ENCODE measurements at regions not wholly inside any gene's neighbourhood (a gene's known extent, or its start where the extent isn't known, plus 50 kb on each side); places are given as distances from the start of the nearest gene placed in this dataset.
"Not testable (repeated sequence)": the region's sequence is repeated elsewhere in the genome, so short reads cannot be mapped to it uniquely, and the experiment has no call there.

GRCh38 chr5:2569176-2569575, 182.3 kb downstream of the IRX2 start:
- no peak for DNase-seq

GRCh38 chr5:2566284-2566683, 185.2 kb downstream of the IRX2 start:
- DNase-seq, result no peak

- no peak for DNase-seq
These were observed 186.3 kb downstream of the IRX2 start for GRCh38 chr5:2565147-2565546.

- DNase-seq, result no peak
These were observed 188.4 kb downstream of the IRX2 start for GRCh38 chr5:2563046-2563445.

- DNase-seq, result no peak
These were observed 189.4 kb downstream of the IRX2 start for GRCh38 chr5:2562036-2562435.

GRCh38 chr5:2560435-2560834, 191.0 kb downstream of the IRX2 start:
- no peak for DNase-seq

- DNase-seq, result no peak
These were observed 194.0 kb downstream of the IRX2 start for GRCh38 chr5:2557435-2557834.

GRCh38 chr5:2556375-2556966, 195.0 kb downstream of the IRX2 start:
- DNase-seq, result no peak

- no peak for DNase-seq
These were observed 197.9 kb downstream of the IRX2 start for GRCh38 chr5:2553611-2554010.

GRCh38 chr5:2550509-2550908, 201.0 kb downstream of the IRX2 start:
- no peak for DNase-seq

- no peak for DNase-seq
These were observed 201.6 kb downstream of the IRX2 start for GRCh38 chr5:2549900-2550299.

- no peak for DNase-seq
These were observed 202.1 kb downstream of the IRX2 start for GRCh38 chr5:2549354-2549753.

GRCh38 chr5:2546938-2547337, 204.5 kb downstream of the IRX2 start:
- DNase-seq, result no peak

GRCh38 chr5:2544003-2544402, 207.5 kb downstream of the IRX2 start:
- no peak for DNase-seq

- no peak for DNase-seq
These were observed 208.7 kb downstream of the IRX2 start for GRCh38 chr5:2542821-2543220.

- DNase-seq, result no peak
These were observed 209.5 kb downstream of the IRX2 start for GRCh38 chr5:2542026-2542425.

- no peak for DNase-seq
These were observed 213.3 kb downstream of the IRX2 start for GRCh38 chr5:2538169-2538568.

GRCh38 chr5:2537378-2538145, 213.9 kb downstream of the IRX2 start:
- DNase-seq, result no peak

- DNase-seq, result no peak
These were observed 214.7 kb downstream of the IRX2 start for GRCh38 chr5:2536632-2537377.

GRCh38 chr5:2534970-2535369, 216.5 kb downstream of the IRX2 start:
- DNase-seq, result no peak

- no peak for DNase-seq
These were observed 217.2 kb downstream of the IRX2 start for GRCh38 chr5:2534251-2534650.

- not testable (repeated sequence) for DNase-seq
These were observed 217.6 kb downstream of the IRX2 start for GRCh38 chr5:2533848-2534247.

GRCh38 chr5:2532809-2533208, 218.7 kb downstream of the IRX2 start:
- no peak for DNase-seq

GRCh38 chr5:2531318-2531717, 220.2 kb downstream of the IRX2 start:
- DNase-seq, result no peak
